Right lobe of liver (tissue), 4 donors: ENCODE measurements at regions not wholly inside any gene's neighbourhood (a gene's known extent, or its start where the extent isn't known, plus 50 kb on each side); places are given as distances from the start of the nearest gene placed in this dataset.

Experiments used
- CTCF ChIP-seq, 4 donors: fragments of 200-600 bp in 3 of 4; fragments of 450-650 bp in 1 of 4; IDR thresholded peaks; one replicate each; pipeline versions ENCODE4 v1.5.1 to v1.8.0; 2016 to 2022; ENCODE audit warnings: antibody characterized with exemption in 4 of 4, mild to moderate bottlenecking in 2 of 4
- POLR2A ChIP-seq: fragments of 450-650 bp; IDR thresholded peaks from one replicate; pipeline ENCODE4 v1.6.1; 2017; ENCODE audit warnings: antibody characterized with exemption, mild to moderate bottlenecking
- donor health status: DM: no; HTN: no; CAD: no.
- donor health status: DM: no; HTN: no; CAD: no.
- donor health status: DM: no; HTN: yes; CAD: no.

- TF ChIP-seq CTCF (IDR thresholded peaks at IDR 0.05) (no peak), POLR2A (no peak)
Observed at GRCh38 chr9:11190719-11191118, 577.9 kb upstream of the PTPRD start.
